Duodenal mucosa (tissue), 2 donors: ENCODE measurements at regions not wholly inside any gene's neighbourhood (a gene's known extent, or its start where the extent isn't known, plus 50 kb on each side); places are given as distances from the start of the nearest gene placed in this dataset.
"Not testable (repeated sequence)": the region's sequence is repeated elsewhere in the genome, so short reads cannot be mapped to it uniquely, and the experiment has no call there.

Experiments used
- H3K27ac ChIP-seq: one replicate; pipeline ENCODE4 v1.7.0; 2013; ENCODE audit warnings: low read depth, low read length
- H3K27me3 ChIP-seq, 2 donors: one replicate each; pipeline ENCODE4 v1.7.0; 2013; ENCODE audit warnings: low read length in 2 of 2, control low read depth in 1 of 2; ENCODE audit not compliant: insufficient read depth in 2 of 2, control insufficient read depth in 1 of 2
- H3K36me3 ChIP-seq, 2 donors: one replicate each; pipeline ENCODE4 v1.7.0; 2013; ENCODE audit warnings: low read length in 2 of 2, control low read depth in 1 of 2; ENCODE audit not compliant: insufficient read depth in 2 of 2, control insufficient read depth in 1 of 2
- H3K4me1 ChIP-seq, 2 donors: one replicate each; pipeline ENCODE4 v1.7.0; 2013; ENCODE audit warnings: low read length in 2 of 2, control low read depth in 1 of 2; ENCODE audit not compliant: insufficient read depth in 2 of 2, control insufficient read depth in 1 of 2
- H3K4me3 ChIP-seq, 2 donors: one replicate each; pipeline ENCODE4 v1.7.0; 2013; ENCODE audit warnings: low read length in 2 of 2, low read depth in 1 of 2
- H3K9ac ChIP-seq, 2 donors: one replicate each; pipeline ENCODE4 v1.7.0; 2013; ENCODE audit warnings: low read length in 2 of 2, low read depth in 1 of 2
- H3K9me3 ChIP-seq, 2 donors: one replicate each; pipeline ENCODE4 v1.7.0; 2013; ENCODE audit warnings: low read length in 2 of 2, control low read depth in 1 of 2; ENCODE audit not compliant: control insufficient read depth in 1 of 2

DNA sequence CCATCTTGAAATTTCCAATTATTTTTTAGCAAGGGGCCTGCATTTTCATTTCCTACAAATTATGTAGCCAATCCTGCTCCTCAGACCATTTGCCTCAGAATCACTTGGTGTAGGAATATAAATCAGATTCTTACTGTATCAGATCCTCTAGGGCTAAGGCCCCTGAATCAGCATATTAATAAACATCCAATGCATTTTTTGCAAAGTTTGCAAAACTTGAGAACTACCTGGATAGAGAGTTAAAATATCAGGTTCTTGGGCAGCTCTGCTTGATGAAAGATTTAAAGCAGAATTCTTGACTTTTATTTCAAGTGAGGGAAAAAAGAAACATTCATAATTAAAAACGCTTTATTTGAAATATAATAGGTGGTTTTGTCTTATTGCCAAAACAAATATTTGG lies 82.2 kb upstream of the MAN1A1 start:
- Histone ChIP-seq H3K9ac (no peak overlapping the region), H3K36me3 (no peaks in the 10 kb centered on the region), H3K9me3 (no peaks in the 10 kb centered on the region), H3K27me3 (no peaks in the 10 kb centered on the region), H3K4me3 (no peak overlapping the region), H3K27ac (no peak overlapping the region), H3K4me1 (peaks cover 3 to 4% of the 10 kb centered on the region in 2 donors)

GRCh38 chr6:119430805-119431204 lies 81.2 kb upstream of the MAN1A1 start:
- Histone ChIP-seq H3K36me3 (no peaks in the 10 kb centered on the region), H3K27ac (no peak overlapping the region), H3K4me3 (no peak overlapping the region), H3K27me3 (no peaks in the 10 kb centered on the region), H3K9me3 (no peaks in the 10 kb centered on the region), H3K4me1 (no peaks in the 10 kb centered on the region), H3K9ac (no peak overlapping the region)

GRCh38 chr6:119428633-119429032 lies 79.1 kb upstream of the MAN1A1 start:
- Histone ChIP-seq H3K27ac (no peak overlapping the region), H3K4me3 (no peak overlapping the region), H3K9ac (no peak overlapping the region), H3K27me3 (no peaks in the 10 kb centered on the region), H3K36me3 (no peaks in the 10 kb centered on the region), H3K4me1 (no peaks in the 10 kb centered on the region), H3K9me3 (no peaks in the 10 kb centered on the region)

DNA sequence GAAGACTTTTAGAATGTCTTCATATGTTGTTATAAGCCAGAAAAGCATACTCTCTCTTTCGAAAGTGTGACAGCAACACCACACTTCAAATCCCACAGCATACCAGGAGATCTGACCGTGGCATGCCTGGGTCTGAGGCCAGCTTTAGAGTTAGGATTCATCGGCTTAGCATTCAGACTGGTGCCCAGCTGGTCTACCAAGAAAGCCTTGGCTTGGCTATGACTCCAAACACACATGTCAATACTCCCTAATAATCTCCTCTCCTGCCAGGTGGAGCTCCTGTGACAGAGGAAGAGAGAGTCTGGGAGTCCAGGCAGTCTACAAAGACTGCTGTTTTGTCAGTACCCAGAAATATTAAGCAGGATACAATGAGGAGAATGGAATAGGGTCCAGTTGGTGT lies 77.1 kb upstream of the MAN1A1 start:
- no peaks in the 10 kb centered on the region for H3K36me3 ChIP-seq
- H3K4me3 ChIP-seq = no peak overlapping the region
- H3K27me3 ChIP-seq = no peaks in the 10 kb centered on the region
- no peak overlapping the region for H3K27ac ChIP-seq
- peaks cover 0 to 4% of the 10 kb centered on the region in 2 donors for H3K9me3 ChIP-seq
- H3K4me1 ChIP-seq = no peaks in the 10 kb centered on the region
- no peak overlapping the region for H3K9ac ChIP-seq

DNA sequence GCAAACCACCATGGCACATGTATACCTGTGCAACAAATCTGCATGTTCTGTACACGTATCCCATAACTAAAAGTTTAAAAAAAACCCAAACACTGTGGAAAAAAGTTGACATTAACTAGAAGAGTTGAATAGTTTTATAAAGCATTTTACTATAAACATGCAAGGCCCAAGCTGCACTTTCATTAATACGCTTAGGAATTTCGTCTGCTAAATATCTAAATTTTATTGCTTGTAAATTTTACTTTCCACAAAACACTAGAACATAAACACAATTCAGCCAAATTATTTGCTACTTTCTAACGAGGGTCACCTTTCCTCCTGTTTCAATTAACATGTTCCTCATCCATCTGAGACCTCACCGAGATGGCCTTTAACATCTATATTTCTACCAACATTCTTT lies 74.4 kb upstream of the MAN1A1 start:
- Histone ChIP-seq H3K9ac (no peak overlapping the region), H3K4me1 (no peaks in the 10 kb centered on the region), H3K27me3 (no peaks in the 10 kb centered on the region), H3K27ac (no peak overlapping the region), H3K36me3 (no peaks in the 10 kb centered on the region), H3K4me3 (no peak overlapping the region), H3K9me3 (peaks cover 0 to 4% of the 10 kb centered on the region in 2 donors)

DNA sequence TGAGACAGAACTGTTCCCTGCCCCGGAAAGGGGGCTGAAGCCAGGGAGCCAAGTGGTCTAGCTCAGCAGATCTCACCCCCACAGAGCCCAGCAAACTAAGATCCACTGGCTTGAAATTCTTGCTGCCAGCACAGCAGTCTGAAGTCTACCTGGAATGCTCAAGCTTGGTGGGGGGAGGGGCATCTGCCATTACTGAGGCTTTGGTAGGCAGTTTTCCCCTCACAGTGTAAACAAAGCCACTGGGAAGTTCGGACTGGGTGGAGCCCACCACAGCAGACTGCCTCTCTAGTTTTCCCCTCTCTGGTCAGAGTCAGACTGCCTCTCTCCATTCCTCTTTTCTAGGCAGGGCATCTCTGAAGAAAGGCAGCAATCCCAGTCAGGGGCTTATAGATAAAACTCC lies 68.5 kb upstream of the MAN1A1 start:
- H3K36me3 ChIP-seq, H3K9ac ChIP-seq, H3K27me3 ChIP-seq, H3K27ac ChIP-seq, H3K9me3 ChIP-seq, H3K4me3 ChIP-seq, H3K4me1 ChIP-seq: not testable (repeated sequence)

DNA sequence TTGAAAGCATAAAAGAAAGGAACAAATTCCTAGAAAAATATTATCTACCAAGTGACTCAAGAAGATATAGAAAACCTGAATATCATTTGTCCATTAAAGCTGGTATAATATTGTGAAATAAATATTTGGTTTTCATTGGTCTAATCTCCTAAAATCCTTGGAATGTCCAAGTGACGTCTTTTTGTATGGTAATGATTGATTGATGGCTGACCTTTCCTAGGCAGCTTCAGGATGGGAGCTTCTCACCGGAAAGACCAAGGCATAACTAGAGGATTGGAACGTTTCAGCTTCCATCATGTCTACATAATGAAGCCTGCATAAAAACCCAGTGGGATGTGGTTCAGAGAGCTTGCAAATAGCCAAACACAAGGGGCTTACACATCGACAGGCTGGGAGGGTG lies 57.6 kb upstream of the MAN1A1 start:
- H3K4me1 ChIP-seq = no peaks in the 10 kb centered on the region
- H3K27me3 ChIP-seq = no peaks in the 10 kb centered on the region
- H3K9me3 ChIP-seq = no peaks in the 10 kb centered on the region
- H3K9ac ChIP-seq = no peak overlapping the region
- H3K4me3 ChIP-seq = no peak overlapping the region
- no peaks in the 10 kb centered on the region for H3K36me3 ChIP-seq
- H3K27ac ChIP-seq = no peak overlapping the region

DNA sequence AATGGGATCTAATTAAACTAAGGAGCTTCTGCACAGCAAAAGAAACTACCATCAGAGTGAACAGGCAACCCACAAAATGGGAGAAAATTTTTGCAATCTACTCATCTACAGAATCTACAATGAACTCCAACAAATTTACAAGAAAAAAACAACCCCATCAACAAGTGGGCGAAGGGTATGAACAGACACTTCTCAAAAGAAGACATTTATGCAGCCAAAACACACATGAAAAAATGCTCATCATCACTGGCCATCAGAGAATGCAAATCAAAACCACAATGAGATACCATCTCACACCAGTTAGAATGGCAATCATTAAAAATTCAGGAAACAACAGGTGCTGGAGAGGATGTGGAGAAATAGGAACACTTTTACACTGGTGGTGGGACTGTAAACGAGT lies 55.6 kb upstream of the MAN1A1 start:
- H3K9ac ChIP-seq, H3K27me3 ChIP-seq, H3K36me3 ChIP-seq, H3K4me3 ChIP-seq, H3K4me1 ChIP-seq, H3K9me3 ChIP-seq, H3K27ac ChIP-seq: not testable (repeated sequence)
